ENCODE measurements at regions not wholly inside any gene's neighbourhood (a gene's known extent, or its start where the extent isn't known, plus 50 kb on each side); places are given as distances from the start of the nearest gene placed in this dataset.

DNA sequence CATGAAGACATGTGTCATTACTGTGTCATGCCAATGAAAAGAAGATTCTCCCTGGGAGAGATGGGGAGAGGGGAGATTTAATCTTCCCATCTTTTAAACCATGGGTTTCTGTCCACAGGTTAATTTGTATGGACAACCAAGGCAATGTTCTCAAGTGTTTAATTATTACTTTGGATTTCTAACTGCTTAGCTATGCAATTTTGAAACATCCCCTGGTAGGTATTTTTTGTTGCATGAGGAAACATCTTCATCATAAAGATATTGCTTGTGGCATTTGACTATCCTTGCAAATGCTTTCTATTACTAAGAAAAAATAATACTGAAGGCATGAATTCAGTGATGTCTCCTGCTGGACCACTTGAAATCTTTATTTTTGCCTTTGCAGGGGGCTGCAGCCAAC is 326.6 kb upstream of the TPM1 start:
- DNase-seq (ENCODE audit: insufficient read length, low spot score): no peak
- FAIRE-seq: no peak

- DNase-seq (ENCODE audit: insufficient read length, low spot score) (no peak), FAIRE-seq (no peak)
Observed at GRCh38 chr15:62717496-62717895, 325.1 kb upstream of the TPM1 start.

GRCh38 chr15:62719316-62719715 is 323.2 kb upstream of the TPM1 start:
- FAIRE-seq (no peak), DNase-seq (ENCODE audit: insufficient read length, low spot score) (no peak)

- no peak for FAIRE-seq
- DNase-seq (ENCODE audit: insufficient read length, low spot score): no peak
Observed at GRCh38 chr15:62722237-62722636, 320.3 kb upstream of the TPM1 start.

GRCh38 chr15:62726461-62726860 is 316.1 kb upstream of the TPM1 start:
- DNase-seq (ENCODE audit: insufficient read length, low spot score) (no peak), FAIRE-seq (no peak)

DNA sequence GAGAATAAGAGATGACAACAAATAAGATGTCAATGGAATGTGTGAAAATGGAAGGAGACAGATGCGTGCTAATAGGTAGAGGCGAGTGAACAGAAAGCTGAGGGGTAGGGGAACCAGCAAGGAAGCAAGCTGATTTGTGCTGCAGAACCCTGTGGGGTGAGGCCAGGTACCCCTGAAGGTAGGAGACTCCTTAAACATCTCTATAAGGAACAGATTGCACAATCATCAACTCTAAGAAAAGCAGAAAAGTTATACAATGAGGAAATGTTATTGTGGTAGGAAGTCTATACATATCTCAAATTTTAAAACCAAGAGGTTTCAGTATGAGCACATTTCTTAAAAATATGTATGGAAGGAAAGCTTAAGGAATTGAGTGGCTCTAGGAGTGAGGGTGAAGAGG is 315.0 kb upstream of the TPM1 start:
- FAIRE-seq: no peak
- DNase-seq (ENCODE audit: insufficient read length, low spot score): no peak

- FAIRE-seq: no peak
Observed at GRCh38 chr15:62730825-62731224, 311.7 kb upstream of the TPM1 start.

GRCh38 chr15:62732078-62732477 is 310.5 kb upstream of the TPM1 start:
- DNase-seq (ENCODE audit: insufficient read length, low spot score) (no peak), FAIRE-seq (no peak)

More at GRCh38 chr15:62730825-62731224, 311.7 kb upstream of the TPM1 start:
- DNase-seq (ENCODE audit: insufficient read length, low spot score): no peak

- FAIRE-seq (no peak), DNase-seq (ENCODE audit: insufficient read length, low spot score) (no peak)
Observed at GRCh38 chr15:62734706-62735105, 307.8 kb upstream of the TPM1 start.

DNA sequence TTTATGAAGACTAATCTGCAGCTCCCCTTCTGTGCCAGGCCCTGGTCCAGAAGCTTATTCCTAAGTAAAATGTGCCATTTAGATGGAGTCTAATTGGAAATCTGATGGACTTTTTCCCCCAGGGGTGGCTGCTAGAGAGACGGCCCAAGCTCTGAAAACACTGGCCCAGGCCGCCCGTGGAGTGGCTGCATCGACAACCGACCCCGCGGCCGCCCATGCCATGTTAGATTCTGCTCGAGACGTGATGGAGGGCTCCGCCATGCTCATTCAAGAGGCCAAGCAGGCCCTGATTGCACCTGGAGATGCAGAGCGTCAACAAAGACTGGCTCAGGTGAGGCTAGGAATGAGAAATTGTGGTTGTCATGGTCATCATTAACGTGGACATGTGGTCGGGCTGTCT is 305.8 kb upstream of the TPM1 start:
- no peak for FAIRE-seq

GRCh38 chr15:62737551-62737950 is 305.0 kb upstream of the TPM1 start:
- DNase-seq (ENCODE audit: insufficient read length, low spot score): no peak

More for the DNA sequence above, 305.8 kb upstream of the TPM1 start:
- DNase-seq (ENCODE audit: insufficient read length, low spot score): no peak

GRCh38 chr15:62739082-62739481 is 303.5 kb upstream of the TPM1 start:
- no peak for DNase-seq (ENCODE audit: insufficient read length, low spot score)
- no peak for FAIRE-seq

More at GRCh38 chr15:62737551-62737950, 305.0 kb upstream of the TPM1 start:
- no peak for FAIRE-seq

DNA sequence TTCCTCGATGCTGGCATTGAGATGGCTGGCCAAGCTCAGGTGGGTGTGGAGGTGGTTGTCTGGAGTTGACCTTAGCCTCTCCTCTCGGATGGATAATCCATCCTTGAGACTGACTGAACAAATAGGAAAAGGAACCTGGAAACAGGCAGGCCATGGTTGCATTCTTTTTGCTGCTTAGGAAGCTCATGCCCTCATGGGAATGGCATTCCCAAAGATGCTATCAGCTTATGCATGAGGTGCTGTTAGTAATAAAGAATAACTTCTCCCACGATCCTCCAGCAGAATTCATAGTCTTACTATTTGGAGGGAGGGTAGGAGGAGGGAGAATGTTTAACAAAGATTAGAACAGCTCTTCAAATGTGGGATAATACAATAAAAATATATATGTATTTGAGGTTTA is 303.0 kb upstream of the TPM1 start:
- no peak for FAIRE-seq
- DNase-seq (ENCODE audit: insufficient read length, low spot score): no peak

- DNase-seq (ENCODE audit: insufficient read length, low spot score): no peak
- no peak for FAIRE-seq
Observed at GRCh38 chr15:62740141-62741004, 302.2 kb upstream of the TPM1 start.

- no peak for FAIRE-seq
- DNase-seq (ENCODE audit: insufficient read length, low spot score): no peak
Observed at GRCh38 chr15:62741106-62741505, 301.4 kb upstream of the TPM1 start.

GRCh38 chr15:62742409-62743171 is 300.0 kb upstream of the TPM1 start:
- FAIRE-seq (no peak), DNase-seq (ENCODE audit: insufficient read length, low spot score) (peak; percentile 30)

GRCh38 chr15:62745621-62746225 is 296.8 kb upstream of the TPM1 start:
- FAIRE-seq: no peak
- DNase-seq (ENCODE audit: insufficient read length, low spot score): no peak

- no peak for DNase-seq (ENCODE audit: insufficient read length, low spot score)
- FAIRE-seq: no peak
Observed at GRCh38 chr15:62748196-62748595, 294.4 kb upstream of the TPM1 start.

- DNase-seq (ENCODE audit: insufficient read length, low spot score): no peak
- FAIRE-seq: no peak
Observed at GRCh38 chr15:62749036-62749815, 293.3 kb upstream of the TPM1 start.

GRCh38 chr15:62750471-62750870 is 292.1 kb upstream of the TPM1 start:
- DNase-seq (ENCODE audit: insufficient read length, low spot score) (no peak), FAIRE-seq (no peak)

All from GM19239 (cell line).